Immature natural killer cell (primary cell): ENCODE measurements at regions not wholly inside any gene's neighbourhood (a gene's known extent, or its start where the extent isn't known, plus 50 kb on each side); places are given as distances from the start of the nearest gene placed in this dataset.

ENCODE experiments used
- DNase-seq, 3 donors: peaks; one replicate each; pipeline ENCODE4 v3.0.0; 2022; ENCODE audit warnings: mixed read lengths in 1 of 3
- H3K27ac Mint-ChIP-seq, 6 donors: one replicate each; pipeline ENCODE4 v1.8.0; 2020; ENCODE audit warnings: mixed read lengths in 6 of 6, mild to moderate bottlenecking in 5 of 6, inconsistent platforms in 4 of 6, moderate library complexity in 3 of 6
- H3K27me3 Mint-ChIP-seq, 3 donors: one replicate each; pipeline ENCODE4 v1.8.0; 2020 to 2021; ENCODE audit warnings: low read depth in 3 of 3, mild to moderate bottlenecking in 3 of 3, mixed read lengths in 3 of 3, moderate library complexity in 3 of 3, inconsistent platforms in 1 of 3
- H3K36me3 Mint-ChIP-seq, 3 donors: one replicate each; pipeline ENCODE4 v1.8.0; 2020; ENCODE audit warnings: mixed read lengths in 3 of 3, inconsistent platforms in 2 of 3, mild to moderate bottlenecking in 2 of 3
- H3K4me1 Mint-ChIP-seq, 2 donors: one replicate each; pipeline ENCODE4 v1.8.0; 2020; ENCODE audit warnings: inconsistent platforms in 2 of 2, mild to moderate bottlenecking in 2 of 2, mixed read lengths in 2 of 2, moderate library complexity in 1 of 2
- H3K4me3 Mint-ChIP-seq, 5 donors: one replicate each; pipeline ENCODE4 v1.8.0; 2020; ENCODE audit warnings: mild to moderate bottlenecking in 5 of 5, mixed read lengths in 5 of 5, inconsistent platforms in 3 of 5, moderate library complexity in 3 of 5
- H3K9me3 Mint-ChIP-seq, 6 donors: one replicate each; pipeline ENCODE4 v1.8.0; 2020; ENCODE audit warnings: mild to moderate bottlenecking in 6 of 6, mixed read lengths in 6 of 6, inconsistent platforms in 4 of 6, moderate library complexity in 3 of 6

DNA sequence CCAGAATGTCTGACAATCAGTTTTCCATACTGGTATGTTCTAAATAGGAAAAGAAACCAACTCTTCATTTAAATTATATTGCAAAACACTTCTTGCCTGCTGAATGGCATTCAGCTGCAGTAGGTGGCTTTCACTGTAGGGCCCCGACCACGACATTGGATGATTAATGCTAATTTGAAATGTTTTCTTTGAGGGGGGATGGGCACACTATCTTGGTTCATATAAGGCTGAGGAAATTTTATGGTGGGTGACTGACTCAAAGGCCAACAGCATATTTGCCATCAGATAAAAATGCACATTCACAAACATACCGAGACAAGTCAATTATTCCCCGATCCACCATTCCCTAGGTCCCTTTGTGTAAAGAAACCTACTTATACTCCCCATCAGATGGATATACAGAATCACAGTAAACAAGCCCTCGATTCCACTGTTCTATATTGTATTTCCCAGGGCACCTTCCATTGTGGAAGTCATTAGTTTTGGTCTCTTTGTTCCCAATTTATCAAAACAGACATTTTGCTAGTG is 464.2 kb upstream of the DAB1 start:
- no peaks in the 10 kb centered on the region for H3K36me3 Mint-ChIP-seq
- no peaks in the 10 kb centered on the region for H3K4me1 Mint-ChIP-seq
- peaks cover 0 to 3% (median 0%) of the 10 kb centered on the region in 6 donors for H3K9me3 Mint-ChIP-seq

GRCh38 chr1:57886376-57886775 is 462.5 kb upstream of the DAB1 start:
- H3K36me3 Mint-ChIP-seq = no peaks in the 10 kb centered on the region
- H3K27me3 Mint-ChIP-seq = peaks cover 0 to 3% (median 2%) of the 10 kb centered on the region in 3 donors
- peaks cover 0 to 3% (median 0%) of the 10 kb centered on the region in 6 donors for H3K9me3 Mint-ChIP-seq
- no peaks in the 10 kb centered on the region for H3K4me1 Mint-ChIP-seq
- no peak for DNase-seq
- no peak overlapping the region for H3K27ac Mint-ChIP-seq
- H3K4me3 Mint-ChIP-seq = no peak overlapping the region

More for the DNA sequence above, 464.2 kb upstream of the DAB1 start:
- no peak overlapping the region for H3K27ac Mint-ChIP-seq
- H3K27me3 Mint-ChIP-seq = peaks cover 0 to 2% (median 0%) of the 10 kb centered on the region in 3 donors
- H3K4me3 Mint-ChIP-seq = no peak overlapping the region
- DNase-seq = no peak

DNA sequence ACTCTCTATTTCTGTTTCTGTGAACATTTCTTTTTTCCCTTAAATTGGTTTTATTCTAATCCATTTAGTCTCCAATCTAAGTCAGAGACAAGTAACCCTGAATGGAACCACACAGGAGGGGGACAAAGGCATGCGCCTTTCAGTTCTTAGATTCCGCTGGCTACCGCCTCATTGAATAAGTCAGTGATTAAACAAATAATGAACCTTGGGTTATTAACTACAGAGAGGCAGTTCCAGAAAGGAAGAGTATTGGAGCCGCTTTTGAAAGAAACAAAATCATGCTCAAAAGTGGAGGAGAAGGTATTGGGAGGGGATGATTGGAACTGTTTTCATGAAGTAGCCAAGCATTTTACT is 459.8 kb upstream of the DAB1 start:
- no peak overlapping the region for H3K27ac Mint-ChIP-seq
- H3K36me3 Mint-ChIP-seq = no peaks in the 10 kb centered on the region
- peaks cover 0 to 7% (median 0%) of the 10 kb centered on the region in 3 donors for H3K27me3 Mint-ChIP-seq
- no peak overlapping the region for H3K4me3 Mint-ChIP-seq
- H3K9me3 Mint-ChIP-seq = no peaks in the 10 kb centered on the region
- H3K4me1 Mint-ChIP-seq = no peaks in the 10 kb centered on the region
- DNase-seq = no peak

- no peaks in the 10 kb centered on the region for H3K36me3 Mint-ChIP-seq
- peaks cover 0 to 7% (median 0%) of the 10 kb centered on the region in 3 donors for H3K27me3 Mint-ChIP-seq
Measured at GRCh38 chr1:57882934-57883641, 459.2 kb upstream of the DAB1 start.

DNA sequence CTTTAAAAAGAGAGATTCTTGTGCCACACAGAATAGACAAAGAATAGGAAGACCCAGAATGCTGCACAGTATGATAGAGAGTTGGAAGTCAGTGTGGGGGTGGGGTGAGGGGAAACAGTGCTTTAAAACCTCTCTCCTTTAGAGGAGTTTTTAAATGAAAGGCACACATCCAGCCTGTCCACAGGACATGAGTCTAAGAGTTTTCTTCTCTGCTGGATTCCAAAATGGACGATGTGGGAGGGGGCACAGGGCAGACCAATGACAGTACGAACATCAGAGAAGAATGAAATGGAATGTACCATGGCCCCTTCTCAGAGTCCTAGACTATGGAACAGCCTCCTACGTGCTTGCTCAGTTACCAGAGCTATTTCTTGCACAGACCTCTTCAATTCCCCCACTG is 458.2 kb upstream of the DAB1 start:
- no peak overlapping the region for H3K4me3 Mint-ChIP-seq
- DNase-seq = no peak
- no peaks in the 10 kb centered on the region for H3K36me3 Mint-ChIP-seq
- H3K27me3 Mint-ChIP-seq = peaks cover 1 to 7% (median 1%) of the 10 kb centered on the region in 3 donors
- no peaks in the 10 kb centered on the region for H3K9me3 Mint-ChIP-seq
- no peak overlapping the region for H3K27ac Mint-ChIP-seq
- no peaks in the 10 kb centered on the region for H3K4me1 Mint-ChIP-seq

More at GRCh38 chr1:57882934-57883641, 459.2 kb upstream of the DAB1 start:
- H3K27ac Mint-ChIP-seq = no peak overlapping the region
- H3K4me1 Mint-ChIP-seq = no peaks in the 10 kb centered on the region
- DNase-seq = no peak
- no peaks in the 10 kb centered on the region for H3K9me3 Mint-ChIP-seq
- H3K4me3 Mint-ChIP-seq = no peak overlapping the region

DNA sequence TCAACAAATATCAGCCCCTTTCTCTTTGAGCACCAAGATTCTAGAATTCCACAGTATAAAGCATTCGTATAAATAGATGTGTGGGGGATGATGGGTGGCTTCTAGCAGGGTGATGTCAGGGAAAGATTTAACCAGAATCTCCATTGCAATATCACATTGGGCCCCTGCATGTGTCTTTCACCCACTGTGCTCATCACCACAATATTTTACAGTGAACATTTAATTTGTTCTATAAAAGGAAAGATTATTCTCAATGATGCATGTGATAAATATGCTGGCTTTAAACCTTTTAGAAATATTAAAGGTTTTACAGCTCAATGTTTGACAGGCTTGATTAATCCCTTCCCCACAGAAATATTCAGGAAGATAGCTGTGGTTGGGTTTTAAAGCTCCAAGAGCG is 457.8 kb upstream of the DAB1 start:
- DNase-seq = no peak
- Mint-ChIP-seq H3K27me3 (peaks cover 1 to 7% (median 2%) of the 10 kb centered on the region in 3 donors), H3K9me3 (no peaks in the 10 kb centered on the region), H3K4me3 (no peak overlapping the region), H3K27ac (no peak overlapping the region), H3K36me3 (no peaks in the 10 kb centered on the region), H3K4me1 (no peaks in the 10 kb centered on the region)

GRCh38 chr1:57879700-57880099 is 455.8 kb upstream of the DAB1 start:
- Mint-ChIP-seq H3K27ac (no peak overlapping the region), H3K36me3 (no peaks in the 10 kb centered on the region), H3K27me3 (peaks cover 1 to 7% (median 5%) of the 10 kb centered on the region in 3 donors), H3K4me3 (no peak overlapping the region), H3K9me3 (no peaks in the 10 kb centered on the region), H3K4me1 (no peaks in the 10 kb centered on the region)
- no peak for DNase-seq

DNA sequence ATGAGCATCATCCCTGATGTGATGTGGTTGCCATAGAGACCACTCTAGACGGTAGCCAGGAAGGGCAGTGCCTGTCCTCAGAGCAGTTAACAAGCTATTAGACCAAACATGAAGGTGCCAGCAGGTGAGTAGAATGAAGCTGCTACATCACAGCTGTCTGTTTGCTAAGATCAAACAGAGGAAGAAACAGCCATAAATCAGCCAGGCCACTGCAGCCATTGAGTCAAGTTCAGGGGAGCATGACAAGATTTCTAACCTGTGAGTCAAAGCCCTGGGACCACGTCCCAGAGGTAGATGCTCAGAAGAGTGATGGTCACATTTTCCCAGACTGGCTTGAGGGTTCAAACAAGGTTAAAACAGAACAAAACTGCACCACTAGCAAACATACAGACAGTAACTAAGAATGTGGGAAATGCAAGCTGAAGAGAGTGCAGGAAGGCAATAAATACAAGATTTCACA is 450.6 kb upstream of the DAB1 start:
- Mint-ChIP-seq H3K36me3 (no peaks in the 10 kb centered on the region), H3K27me3 (peaks cover 1 to 5% (median 4%) of the 10 kb centered on the region in 3 donors), H3K27ac (no peak overlapping the region), H3K4me1 (no peaks in the 10 kb centered on the region), H3K4me3 (no peak overlapping the region), H3K9me3 (peaks cover 0 to 7% (median 0%) of the 10 kb centered on the region in 6 donors)
- DNase-seq = no peak

GRCh38 chr1:57872913-57873312 is 449.1 kb upstream of the DAB1 start:
- H3K9me3 Mint-ChIP-seq = peaks cover 0 to 7% (median 0%) of the 10 kb centered on the region in 6 donors
- H3K27me3 Mint-ChIP-seq = peaks cover 0 to 9% (median 1%) of the 10 kb centered on the region in 3 donors
- H3K4me3 Mint-ChIP-seq = no peak overlapping the region
- no peak overlapping the region for H3K27ac Mint-ChIP-seq
- no peaks in the 10 kb centered on the region for H3K36me3 Mint-ChIP-seq
- no peaks in the 10 kb centered on the region for H3K4me1 Mint-ChIP-seq
- no peak for DNase-seq

- H3K36me3 Mint-ChIP-seq = no peaks in the 10 kb centered on the region
- H3K9me3 Mint-ChIP-seq = peaks cover 0 to 7% (median 0%) of the 10 kb centered on the region in 6 donors
- no peak overlapping the region for H3K4me3 Mint-ChIP-seq
- H3K27ac Mint-ChIP-seq = no peak overlapping the region
- DNase-seq = no peak
- peaks cover 0 to 4% (median 0%) of the 10 kb centered on the region in 3 donors for H3K27me3 Mint-ChIP-seq
- H3K4me1 Mint-ChIP-seq = no peaks in the 10 kb centered on the region
Measured at GRCh38 chr1:57868908-57869307, 445.0 kb upstream of the DAB1 start.

- no peak overlapping the region for H3K27ac Mint-ChIP-seq
- H3K36me3 Mint-ChIP-seq = no peaks in the 10 kb centered on the region
- H3K9me3 Mint-ChIP-seq = peaks cover 0 to 7% (median 0%) of the 10 kb centered on the region in 6 donors
- DNase-seq = no peak
- H3K4me3 Mint-ChIP-seq = no peak overlapping the region
- H3K27me3 Mint-ChIP-seq = peaks cover 0 to 4% (median 0%) of the 10 kb centered on the region in 3 donors
- H3K4me1 Mint-ChIP-seq = no peaks in the 10 kb centered on the region
Measured at GRCh38 chr1:57868239-57868638, 444.4 kb upstream of the DAB1 start.

- no peaks in the 10 kb centered on the region for H3K4me1 Mint-ChIP-seq
- no peak overlapping the region for H3K27ac Mint-ChIP-seq
- no peak overlapping the region for H3K4me3 Mint-ChIP-seq
- no peak for DNase-seq
- peaks cover 0 to 4% (median 2%) of the 10 kb centered on the region in 3 donors for H3K27me3 Mint-ChIP-seq
- H3K36me3 Mint-ChIP-seq = no peaks in the 10 kb centered on the region
- no peaks in the 10 kb centered on the region for H3K9me3 Mint-ChIP-seq
Measured at GRCh38 chr1:57866998-57867397, 443.1 kb upstream of the DAB1 start.

DNA sequence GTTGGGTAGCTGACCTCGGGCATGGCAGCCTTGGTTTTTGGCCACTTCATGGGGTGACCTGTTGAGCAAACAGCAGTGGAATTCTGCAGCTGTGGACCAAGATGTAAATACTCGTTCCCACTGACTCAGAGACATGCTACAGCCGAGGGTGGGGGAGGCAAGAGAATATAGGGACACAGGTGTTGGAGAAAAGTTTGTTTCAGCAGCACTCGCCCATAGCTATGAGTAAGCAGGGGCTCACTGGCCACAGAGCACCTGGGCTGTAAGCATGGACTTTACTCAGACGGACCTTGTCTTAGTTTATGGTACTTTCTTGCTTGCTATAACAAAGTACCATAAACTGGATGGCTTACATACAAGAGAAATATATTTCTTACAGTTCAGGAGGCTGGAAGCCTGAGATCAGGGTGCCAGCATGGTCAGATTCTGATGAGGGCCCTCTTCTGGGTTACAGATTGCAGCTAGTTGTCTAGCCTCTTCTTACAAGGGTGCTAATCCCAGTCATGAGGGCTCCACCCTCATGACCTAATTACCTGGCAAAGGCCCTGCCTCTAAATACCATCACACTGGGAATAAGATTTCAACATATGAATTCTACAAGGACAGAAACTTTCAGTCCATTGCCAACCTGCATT is 437.2 kb upstream of the DAB1 start:
- Mint-ChIP-seq H3K9me3 (no peaks in the 10 kb centered on the region), H3K36me3 (no peaks in the 10 kb centered on the region), H3K4me1 (no peaks in the 10 kb centered on the region), H3K27me3 (peaks cover 0 to 5% (median 2%) of the 10 kb centered on the region in 3 donors), H3K4me3 (no peak overlapping the region), H3K27ac (no peak overlapping the region)
- DNase-seq = no peak

GRCh38 chr1:57860325-57860724 is 436.5 kb upstream of the DAB1 start:
- Mint-ChIP-seq H3K27ac (no peak overlapping the region), H3K9me3 (peaks cover 0 to under 1% (median 0%) of the 10 kb centered on the region in 6 donors), H3K4me1 (no peaks in the 10 kb centered on the region), H3K36me3 (no peaks in the 10 kb centered on the region), H3K27me3 (peaks cover 0 to 5% (median 2%) of the 10 kb centered on the region in 3 donors), H3K4me3 (no peak overlapping the region)
- no peak for DNase-seq
